NCI-H526 treated with DMSO at 0.1 percent for 48 hours (cell line): ENCODE measurements at regions not wholly inside any gene's neighbourhood (a gene's known extent, or its start where the extent isn't known, plus 50 kb on each side); places are given as distances from the start of the nearest gene placed in this dataset.
A peak's percentile ranks its signal among the peaks of the same experiment; 100 is the strongest.

Experiments used
- DNase-seq: peaks from one replicate; lab custom pipeline; 2025; lab: John Stamatoyannopoulos, UW

DNA sequence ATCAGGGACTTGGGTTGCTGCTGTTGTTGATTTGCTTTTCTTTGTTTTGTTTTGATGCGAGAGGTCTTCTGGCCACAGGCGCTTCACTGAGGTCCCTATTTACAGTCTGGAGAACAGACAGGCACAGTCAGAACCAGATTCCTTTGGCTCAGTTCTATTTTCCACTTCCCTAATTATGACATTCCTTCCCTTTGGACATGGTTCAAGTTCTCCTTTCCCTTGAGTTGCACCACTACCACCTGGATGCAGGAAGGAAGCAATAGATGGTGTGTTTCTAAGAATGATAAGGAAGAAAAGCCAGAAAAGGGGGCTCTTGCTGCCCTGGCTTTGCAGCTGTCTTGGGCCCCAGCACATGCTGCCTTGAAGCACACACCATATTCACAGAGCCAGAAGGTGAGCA, 160.6 kb downstream of the MAF start:
- DNase-seq, result no peak

GRCh38 chr16:79437764-79438751, 162.5 kb downstream of the MAF start:
- no peak for DNase-seq

- DNase-seq, result no peak
Measured at GRCh38 chr16:79436885-79437284, 163.7 kb downstream of the MAF start.

- DNase-seq, result no peak
Measured at GRCh38 chr16:79434771-79435170, 165.8 kb downstream of the MAF start.

- no peak for DNase-seq
Measured at GRCh38 chr16:79434092-79434491, 166.4 kb downstream of the MAF start.

DNA sequence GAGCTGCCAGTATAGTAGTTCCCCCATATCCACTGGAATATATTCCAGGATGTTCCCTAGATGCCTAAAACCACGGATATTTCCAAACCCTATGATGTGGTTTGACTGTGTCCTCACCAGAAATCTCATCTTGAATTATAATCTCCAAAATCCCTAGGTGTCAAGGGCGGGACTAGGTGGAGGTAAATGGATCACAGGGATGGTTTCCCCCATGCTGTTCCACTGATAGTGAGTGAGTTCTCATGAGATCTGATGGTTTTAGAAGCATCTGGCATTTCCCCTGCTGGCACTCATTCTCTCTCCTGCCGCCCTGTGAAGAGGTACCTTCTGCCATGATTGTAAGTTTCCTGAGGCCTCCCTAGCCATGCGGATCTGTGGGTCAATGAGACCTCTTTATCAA, 168.6 kb downstream of the MAF start:
- no peak for DNase-seq

GRCh38 chr16:79430191-79430678, 170.3 kb downstream of the MAF start:
- peak; percentile 2 for DNase-seq

GRCh38 chr16:79429381-79430190, 171.0 kb downstream of the MAF start:
- no peak for DNase-seq

- no peak for DNase-seq
Measured at GRCh38 chr16:79426663-79427062, 173.9 kb downstream of the MAF start.

DNA sequence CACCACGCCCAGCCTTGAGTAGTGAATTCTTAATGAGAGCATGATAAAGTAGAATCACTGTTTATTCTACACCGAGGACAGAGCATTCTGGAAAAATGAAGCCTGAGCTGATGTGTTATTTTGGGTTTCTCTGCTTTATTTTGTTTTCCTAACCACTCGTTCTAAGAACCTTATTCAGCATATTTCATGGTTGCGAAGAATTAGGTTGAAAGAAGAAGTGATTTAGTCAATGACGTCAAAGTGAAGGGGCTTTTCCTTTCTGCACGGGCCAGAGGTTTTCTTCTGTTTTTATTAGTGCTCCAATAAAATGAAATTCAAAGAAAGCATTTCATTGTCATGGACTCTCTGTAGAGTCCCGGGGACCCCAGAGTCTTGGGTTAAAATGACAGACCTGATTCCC, 178.5 kb downstream of the MAF start:
- DNase-seq, result no peak

- DNase-seq, result no peak
Measured at GRCh38 chr16:79421126-79421525, 179.4 kb downstream of the MAF start.

GRCh38 chr16:79420493-79420892, 180.0 kb downstream of the MAF start:
- no peak for DNase-seq

DNA sequence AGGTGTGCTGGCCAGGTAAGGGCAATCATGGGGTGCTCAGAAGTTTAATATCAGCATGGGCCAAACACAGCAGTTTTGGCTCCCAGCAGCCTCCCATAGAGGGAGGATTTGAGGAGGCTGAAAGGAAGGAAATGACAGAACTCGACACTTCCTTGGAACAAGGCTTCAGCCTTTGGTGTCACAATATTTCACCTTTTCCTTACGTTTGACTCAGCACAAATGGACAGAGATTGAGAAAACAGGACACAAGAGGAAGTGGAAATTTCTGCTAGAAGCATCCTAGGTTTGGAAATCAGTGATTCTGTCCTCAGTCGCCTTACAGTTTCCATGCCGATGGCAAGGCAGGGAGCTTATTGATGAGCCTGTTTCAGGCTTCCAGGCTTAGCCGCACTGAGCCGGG, 181.4 kb downstream of the MAF start:
- no peak for DNase-seq

- no peak for DNase-seq
Measured at GRCh38 chr16:79417601-79418008, 182.9 kb downstream of the MAF start.

DNA sequence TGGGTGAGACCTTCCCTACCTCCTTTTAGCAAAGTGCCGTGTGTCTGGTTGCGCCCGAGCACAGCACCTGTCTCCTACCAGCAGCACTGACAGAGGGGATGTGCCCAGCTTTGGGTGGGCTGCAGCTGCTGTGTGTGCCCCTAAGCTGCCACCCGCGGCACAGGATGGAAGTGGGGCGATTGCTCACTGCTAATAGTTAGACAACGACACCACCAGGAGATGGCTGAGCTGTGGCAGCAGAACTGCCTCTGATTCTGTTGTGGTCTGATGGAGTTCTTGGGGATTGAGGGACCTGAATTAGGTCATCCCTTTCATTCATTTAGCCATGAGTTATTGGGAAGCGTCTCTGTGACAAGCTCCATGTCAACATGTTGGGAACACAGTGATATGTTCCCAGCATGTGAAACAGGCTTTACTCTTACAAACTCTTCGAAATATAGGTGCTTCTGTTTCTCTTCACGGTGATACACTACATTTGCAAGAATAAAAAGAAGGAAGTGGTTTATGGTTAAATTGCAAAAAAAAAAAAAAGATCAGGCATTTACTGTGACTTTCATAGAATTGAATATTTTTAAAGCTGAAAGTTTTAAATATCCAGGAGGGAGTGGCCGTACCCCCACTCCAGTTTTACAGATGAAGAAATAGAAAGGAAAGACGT, 184.4 kb downstream of the MAF start:
- DNase-seq, result no peak

DNA sequence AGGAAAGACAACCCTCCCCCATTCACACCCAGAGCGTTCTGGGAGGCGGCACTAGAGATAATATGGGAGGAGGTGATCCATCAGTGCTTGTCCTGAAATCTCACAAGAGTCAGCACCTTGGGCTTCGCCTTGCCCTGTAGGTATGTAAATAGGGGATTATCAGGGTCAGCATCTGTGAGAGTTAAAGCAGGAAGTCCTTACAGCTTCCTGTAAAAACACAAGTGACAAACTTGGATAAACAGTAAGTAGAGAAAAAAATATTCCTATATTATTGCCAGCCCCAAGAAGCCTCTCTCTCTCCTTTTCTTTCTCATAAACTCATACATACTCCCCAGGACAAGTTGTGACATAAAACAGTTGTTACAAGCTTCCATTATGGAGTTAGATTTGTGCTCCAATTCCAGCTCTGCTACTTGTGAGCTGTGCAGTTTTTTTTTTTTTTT, 187.7 kb downstream of the MAF start:
- DNase-seq, result no peak

DNA sequence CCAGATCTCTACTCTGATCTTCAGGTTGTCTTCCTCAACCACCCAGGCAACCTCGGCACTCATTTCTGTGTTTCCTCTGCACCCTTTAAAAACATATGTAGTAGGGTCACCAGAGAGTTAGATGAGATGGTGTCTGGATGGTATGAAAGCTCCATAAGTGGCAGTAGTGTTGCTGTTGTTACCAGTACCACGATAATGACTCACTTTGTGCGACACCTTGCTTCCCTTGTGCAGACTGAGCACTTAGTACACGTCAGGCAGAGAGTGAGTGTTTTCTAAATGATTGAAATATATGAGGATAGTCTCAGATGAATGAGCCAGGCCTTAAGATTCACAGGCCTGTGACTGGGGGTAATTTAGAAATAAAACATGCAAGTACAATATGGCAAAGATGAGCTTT, 188.7 kb downstream of the MAF start:
- no peak for DNase-seq

- no peak for DNase-seq
Measured at GRCh38 chr16:79411357-79411756, 189.2 kb downstream of the MAF start.

GRCh38 chr16:79409978-79410377, 190.6 kb downstream of the MAF start:
- no peak for DNase-seq

DNA sequence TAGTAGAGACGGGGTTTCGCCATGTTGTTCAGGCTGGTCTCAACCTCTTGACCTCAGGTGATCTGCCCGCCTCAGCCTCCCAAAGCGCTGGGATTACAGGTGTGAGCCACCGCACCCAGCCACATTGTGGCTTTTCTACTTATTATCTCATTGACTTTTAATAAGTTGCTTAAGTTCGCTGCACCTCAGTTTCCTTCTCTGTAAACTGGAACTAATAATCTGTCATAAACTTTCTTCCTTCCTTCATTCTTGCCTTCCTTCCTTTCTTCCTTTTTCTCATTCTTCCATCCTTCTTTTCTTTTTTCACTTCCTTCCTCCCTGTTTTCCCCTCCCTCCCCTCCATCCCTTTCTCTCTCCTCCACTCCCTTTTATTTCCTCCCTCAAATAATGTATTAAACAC, 192.2 kb downstream of the MAF start:
- DNase-seq, result no peak

DNA sequence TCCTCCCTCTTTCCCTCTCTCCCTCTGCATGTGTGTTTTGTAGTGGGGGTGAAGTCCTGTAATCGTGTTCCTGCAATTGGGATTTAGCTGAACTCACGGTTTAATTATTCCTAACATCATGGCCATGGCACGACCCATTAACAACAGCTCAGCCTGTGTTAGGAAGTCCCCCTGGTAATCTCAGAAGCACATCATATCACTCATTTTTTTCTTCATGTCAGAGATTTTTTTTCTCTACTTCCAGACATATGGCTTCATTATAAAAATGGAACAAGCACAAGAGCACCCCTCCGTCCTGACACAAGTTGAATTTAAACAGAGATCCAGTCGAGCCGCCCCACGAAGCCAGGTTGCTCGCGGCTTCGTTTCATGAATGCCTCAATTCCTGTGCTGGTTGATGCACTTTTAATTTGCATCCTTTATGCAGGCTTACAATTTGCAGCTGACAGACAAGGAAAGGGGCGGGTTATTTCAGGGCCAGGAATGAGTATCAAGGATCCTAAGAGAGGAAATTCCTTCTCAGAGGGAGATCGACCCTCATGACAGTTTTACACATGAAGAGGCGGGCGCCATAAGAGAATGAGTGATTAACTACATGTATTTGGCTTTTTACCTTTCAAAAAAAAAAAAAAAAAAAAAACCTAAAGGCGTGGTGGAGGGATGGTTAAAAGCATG, 192.9 kb downstream of the MAF start:
- DNase-seq, result peak; percentile 30

DNA sequence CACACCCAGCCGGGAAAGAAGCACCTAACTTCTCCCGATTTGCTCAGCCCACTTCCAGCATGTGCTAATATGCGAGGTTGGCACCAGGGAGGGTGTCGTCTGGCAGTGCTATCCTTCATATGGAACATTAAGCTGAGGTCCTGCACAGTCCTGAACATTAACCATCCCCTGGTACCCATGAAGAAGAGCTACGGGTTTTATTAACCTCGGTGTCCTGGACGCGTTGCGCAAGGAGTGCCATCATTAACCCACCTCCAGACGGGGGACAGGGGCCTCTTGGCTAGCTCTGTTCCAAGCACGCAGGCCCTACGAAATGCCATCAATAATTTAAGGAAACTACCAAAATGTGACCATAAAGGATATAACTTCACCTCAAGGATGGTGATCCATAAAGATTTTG, 193.5 kb downstream of the MAF start:
- no peak for DNase-seq
